Activated CD8-positive, alpha-beta memory T cell treated with anti-CD3 and anti-CD28 coated beads, Interleukin-2, amount 10 ng/mL, durations not matched to agents 7 days and 5 days (primary cell): ENCODE measurements at regions not wholly inside any gene's neighbourhood (a gene's known extent, or its start where the extent isn't known, plus 50 kb on each side); places are given as distances from the start of the nearest gene placed in this dataset.

Source experiments
- ATAC-seq: fragments of 150-1000 bp; cut with Tn5 transposase; one replicate; pipeline ENCODE4 v1.10.0; 2021; ENCODE audit warnings: moderate library complexity
- CTCF ChIA-PET: fragments of 350-600 bp; sonication (Branson Sonifier 250); formaldehyde crosslinking; loops from one replicate; lab custom pipeline; 2021; ENCODE audit warnings: antibody characterized with exemption; lab: Charles Lee
- DNase-seq: peaks from one replicate; pipeline ENCODE4 v3.0.0-alpha.2; 2020
- H3K27ac Mint-ChIP-seq: one replicate; pipeline ENCODE4 v1.8.0; 2021; ENCODE audit warnings: mild to moderate bottlenecking, mixed read lengths
- H3K27me3 Mint-ChIP-seq: one replicate; pipeline ENCODE4 v1.8.0; 2021; ENCODE audit warnings: mixed read lengths
- H3K36me3 Mint-ChIP-seq: one replicate; pipeline ENCODE4 v1.8.0; 2021; ENCODE audit warnings: mild to moderate bottlenecking, mixed read lengths
- H3K4me1 Mint-ChIP-seq: one replicate; pipeline ENCODE4 v1.8.0; 2021; ENCODE audit warnings: mixed read lengths
- H3K4me3 Mint-ChIP-seq: one replicate; pipeline ENCODE4 v1.8.0; 2021; ENCODE audit warnings: mild to moderate bottlenecking, moderate library complexity, mixed read lengths
- H3K9me3 Mint-ChIP-seq: one replicate; pipeline ENCODE4 v1.8.0; 2022; ENCODE audit warnings: low read depth, mixed read lengths

DNA sequence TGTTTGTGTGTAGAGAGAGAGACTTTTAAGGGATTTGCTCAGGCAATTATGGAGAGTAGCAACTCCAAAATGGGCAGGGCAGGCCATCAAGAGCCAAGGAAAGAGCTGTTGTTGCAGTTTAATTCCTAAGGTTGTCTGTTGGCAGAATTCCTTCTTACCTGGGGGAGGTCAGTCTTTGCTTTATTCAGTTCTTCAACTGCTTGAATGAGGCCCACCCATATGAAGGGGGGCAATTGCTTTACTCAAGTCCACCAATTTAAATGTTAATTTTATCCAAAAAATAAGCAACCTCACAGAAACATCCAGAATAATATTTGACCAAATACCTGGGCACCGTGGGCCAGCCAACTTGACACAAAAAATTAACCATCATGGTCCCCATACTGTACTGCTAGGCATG is 137.7 kb upstream of the KLHL25 start:
- CTCF ChIA-PET: interaction anchor here (0.6 kb wide), 1 partner anchor 1052 kb away, joined by 4 read pairs; no protein-coding TSS in a partner anchor
- no peak overlapping the region for H3K4me3 Mint-ChIP-seq

DNA sequence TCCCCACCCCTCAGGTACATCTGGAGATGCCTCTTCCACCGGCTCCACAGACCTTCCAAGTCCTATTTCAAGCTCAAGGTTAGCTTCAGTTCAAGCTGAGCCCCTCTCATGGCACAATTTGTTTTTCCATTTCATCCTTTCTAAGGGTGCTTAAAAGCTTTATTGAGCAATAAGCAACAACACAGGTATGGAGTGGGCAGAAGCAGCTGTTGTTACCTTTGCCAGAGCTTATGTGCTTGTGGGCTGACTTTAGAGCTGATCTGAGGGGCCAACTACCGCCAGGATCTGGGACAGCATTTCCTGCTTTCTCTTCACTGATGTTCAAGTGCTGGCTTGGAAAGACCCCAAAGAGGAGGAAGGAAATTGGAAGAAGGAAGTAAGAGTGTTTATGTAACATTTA is 140.0 kb upstream of the KLHL25 start:
- ATAC-seq: no peak

More for the DNA sequence above, 137.7 kb upstream of the KLHL25 start:
- no peak overlapping the region for H3K27ac Mint-ChIP-seq
- peaks cover 4% of the 10 kb centered on the region for H3K27me3 Mint-ChIP-seq
- no peaks in the 10 kb centered on the region for H3K9me3 Mint-ChIP-seq
- no peak for ATAC-seq
- H3K4me1 Mint-ChIP-seq: peaks cover 1% of the 10 kb centered on the region
- no peak for DNase-seq
- no peaks in the 10 kb centered on the region for H3K36me3 Mint-ChIP-seq

DNA sequence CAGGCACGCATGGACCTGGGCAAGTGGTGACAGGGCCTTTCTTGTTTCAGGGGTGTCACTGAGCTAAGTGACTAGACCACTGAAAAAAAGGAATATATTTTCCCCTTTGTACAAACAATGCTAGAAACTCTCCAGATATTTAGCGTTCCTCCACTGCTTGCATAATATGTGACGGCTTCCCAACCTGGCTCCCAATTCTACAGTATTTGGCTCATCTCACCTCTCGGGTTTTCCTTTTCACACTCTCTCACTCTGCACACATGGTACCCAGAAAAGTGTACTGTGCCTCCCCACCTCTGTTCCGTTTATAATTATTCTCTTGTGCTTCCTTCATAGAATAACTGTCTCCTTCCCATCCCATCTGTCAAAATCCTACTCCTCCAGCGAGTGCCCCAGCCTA is 140.5 kb upstream of the KLHL25 start:
- Mint-ChIP-seq H3K9me3 (no peaks in the 10 kb centered on the region), H3K4me3 (no peak overlapping the region), H3K4me1 (no peaks in the 10 kb centered on the region), H3K27ac (no peak overlapping the region), H3K27me3 (peaks cover 3% of the 10 kb centered on the region), H3K36me3 (no peaks in the 10 kb centered on the region)
- DNase-seq (no peak), ATAC-seq (no peak)
- CTCF ChIA-PET: no interaction called here

More for the DNA sequence above, 140.0 kb upstream of the KLHL25 start:
- Mint-ChIP-seq H3K4me1 (no peaks in the 10 kb centered on the region), H3K36me3 (no peaks in the 10 kb centered on the region), H3K4me3 (no peak overlapping the region), H3K9me3 (no peaks in the 10 kb centered on the region), H3K27ac (no peak overlapping the region), H3K27me3 (peaks cover 3% of the 10 kb centered on the region)
- DNase-seq: no peak
- CTCF ChIA-PET: no interaction called here

DNA sequence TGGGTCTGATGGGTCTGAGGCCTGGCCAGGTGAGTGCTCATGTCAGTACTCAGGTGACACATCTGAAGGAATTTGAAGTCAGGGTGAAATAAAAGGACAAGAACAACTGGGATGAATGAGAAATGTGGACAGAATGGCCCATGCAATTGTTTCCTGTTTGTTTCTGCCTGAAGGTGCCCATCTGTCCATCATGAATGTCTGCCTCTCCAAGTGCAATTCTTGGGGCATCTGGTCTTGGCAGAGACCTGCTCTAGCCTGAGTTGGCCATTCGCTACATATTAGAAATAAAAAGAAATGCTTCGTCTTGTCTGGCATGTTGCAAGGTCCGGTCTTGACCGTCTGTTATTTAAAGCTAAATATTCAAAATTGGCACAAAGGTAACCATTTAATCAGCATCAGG is 142.0 kb upstream of the AGBL1 start:
- CTCF ChIA-PET: no interaction called here
- no peaks in the 10 kb centered on the region for H3K4me1 Mint-ChIP-seq
- DNase-seq (no peak), ATAC-seq (no peak)
- no peaks in the 10 kb centered on the region for H3K36me3 Mint-ChIP-seq
- H3K4me3 Mint-ChIP-seq: no peak overlapping the region
- H3K27me3 Mint-ChIP-seq: peaks cover 3% of the 10 kb centered on the region
- H3K9me3 Mint-ChIP-seq: no peaks in the 10 kb centered on the region
- H3K27ac Mint-ChIP-seq: no peak overlapping the region

DNA sequence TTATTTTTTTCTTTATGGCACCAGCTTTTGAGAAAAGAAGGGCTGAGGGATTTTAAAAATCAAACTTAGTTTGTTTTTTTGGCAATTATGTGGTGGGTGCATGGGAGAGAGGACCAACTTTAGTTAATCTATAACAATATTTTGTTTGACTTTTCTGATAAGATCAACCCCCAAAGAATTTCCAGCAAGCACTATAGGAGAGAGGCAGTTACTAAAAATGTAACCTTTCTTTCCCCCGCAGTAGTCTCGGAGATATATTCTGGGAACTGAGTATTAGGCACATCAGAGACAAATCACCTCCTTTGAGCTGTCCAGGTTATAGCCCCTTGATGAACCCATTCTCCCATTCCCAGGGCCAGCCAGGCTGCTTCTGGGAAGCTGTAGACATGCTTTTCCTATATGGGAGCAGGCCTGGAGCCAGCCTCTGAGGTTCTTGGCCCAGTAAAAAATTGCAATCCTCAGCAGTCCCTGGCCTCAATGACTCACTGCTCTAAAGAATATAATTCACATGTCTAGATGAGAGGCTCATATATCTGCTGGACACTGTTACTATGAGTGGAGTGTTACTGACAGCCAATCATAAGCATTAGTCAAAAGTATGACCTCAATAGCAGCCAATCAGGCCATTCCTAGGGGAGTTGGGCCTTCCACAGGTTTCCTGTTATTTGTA is 138.3 kb upstream of the AGBL1 start:
- H3K9me3 Mint-ChIP-seq: no peaks in the 10 kb centered on the region
- CTCF ChIA-PET: no interaction called here
- DNase-seq (no peak), ATAC-seq (no peak)
- H3K36me3 Mint-ChIP-seq: no peaks in the 10 kb centered on the region
- H3K4me1 Mint-ChIP-seq: no peaks in the 10 kb centered on the region
- peaks cover 5% of the 10 kb centered on the region for H3K27me3 Mint-ChIP-seq
- H3K27ac Mint-ChIP-seq: no peak overlapping the region
- H3K4me3 Mint-ChIP-seq: no peak overlapping the region

DNA sequence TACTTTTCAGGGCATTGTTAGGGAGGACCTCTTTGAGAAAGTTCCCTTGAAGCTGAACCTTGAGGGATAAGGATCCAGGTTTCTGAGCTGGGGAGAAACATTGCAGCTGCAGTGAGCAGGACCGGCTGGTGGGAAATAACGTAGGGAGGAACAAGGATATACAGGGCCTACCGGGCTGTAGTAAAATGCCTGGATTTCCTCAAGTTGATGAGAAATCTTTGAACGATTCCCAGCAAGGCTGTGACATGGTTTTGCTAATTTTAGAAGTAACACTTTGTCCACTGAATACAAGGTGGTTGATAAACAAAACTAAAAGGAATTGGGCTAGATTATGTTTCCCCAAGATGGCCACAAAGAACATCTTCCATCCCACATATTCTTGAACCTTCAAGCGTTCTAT is 137.0 kb upstream of the AGBL1 start:
- DNase-seq: no peak
- no peaks in the 10 kb centered on the region for H3K9me3 Mint-ChIP-seq
- H3K36me3 Mint-ChIP-seq: no peaks in the 10 kb centered on the region
- H3K4me1 Mint-ChIP-seq: no peaks in the 10 kb centered on the region
- no peak overlapping the region for H3K4me3 Mint-ChIP-seq
- H3K27ac Mint-ChIP-seq: no peak overlapping the region
- CTCF ChIA-PET: no interaction called here
- no peak for ATAC-seq
- peaks cover 5% of the 10 kb centered on the region for H3K27me3 Mint-ChIP-seq

DNA sequence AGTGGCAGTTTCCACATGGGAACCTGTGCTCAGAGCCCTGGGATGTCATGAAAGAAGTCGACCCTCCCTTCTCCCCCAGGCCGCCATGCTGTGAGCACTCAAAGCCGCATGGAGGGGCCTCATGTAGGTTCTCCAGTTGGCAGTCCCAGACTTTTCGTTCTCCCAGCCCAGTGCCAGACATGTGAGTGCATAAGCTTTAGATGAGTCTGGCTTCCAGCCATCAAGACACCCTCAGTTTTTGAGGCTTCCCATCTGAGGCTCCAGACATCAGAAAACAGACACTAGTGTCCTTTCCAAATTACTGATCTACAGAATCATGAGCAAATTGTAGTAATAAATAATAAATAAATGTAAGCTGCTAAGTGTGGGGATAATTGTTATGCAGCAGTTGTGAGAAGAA is 136.5 kb upstream of the AGBL1 start:
- CTCF ChIA-PET: no interaction called here

DNA sequence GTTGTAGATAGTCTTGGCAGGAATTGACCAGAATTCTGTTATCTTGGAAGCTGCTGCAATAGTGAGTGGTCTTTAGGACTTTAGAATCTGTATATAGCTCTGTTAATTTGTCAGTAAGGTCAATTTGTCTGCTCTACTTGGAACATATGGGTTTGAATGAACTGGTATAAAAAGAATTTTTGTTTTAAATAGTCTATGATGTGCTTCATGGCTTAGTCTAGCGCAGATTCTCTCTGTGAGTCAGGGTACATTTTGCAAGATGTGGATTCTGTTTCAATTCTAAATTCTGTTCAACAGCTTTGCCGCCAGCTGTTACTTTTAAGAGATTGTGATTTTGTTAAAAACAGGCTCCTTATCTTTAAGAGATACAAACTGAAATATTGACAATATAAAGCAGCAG is 135.9 kb upstream of the AGBL1 start:
- DNase-seq (no peak), ATAC-seq (no peak)
- CTCF ChIA-PET: no interaction called here
- H3K27ac Mint-ChIP-seq: no peak overlapping the region
- H3K4me1 Mint-ChIP-seq: no peaks in the 10 kb centered on the region
- no peaks in the 10 kb centered on the region for H3K36me3 Mint-ChIP-seq
- no peak overlapping the region for H3K4me3 Mint-ChIP-seq
- peaks cover 5% of the 10 kb centered on the region for H3K27me3 Mint-ChIP-seq
- H3K9me3 Mint-ChIP-seq: no peaks in the 10 kb centered on the region

More for the DNA sequence above, 136.5 kb upstream of the AGBL1 start:
- Mint-ChIP-seq H3K27ac (no peak overlapping the region), H3K4me1 (no peaks in the 10 kb centered on the region), H3K9me3 (no peaks in the 10 kb centered on the region), H3K36me3 (no peaks in the 10 kb centered on the region), H3K4me3 (no peak overlapping the region), H3K27me3 (peaks cover 5% of the 10 kb centered on the region)
- DNase-seq: no peak
- ATAC-seq: no peak

DNA sequence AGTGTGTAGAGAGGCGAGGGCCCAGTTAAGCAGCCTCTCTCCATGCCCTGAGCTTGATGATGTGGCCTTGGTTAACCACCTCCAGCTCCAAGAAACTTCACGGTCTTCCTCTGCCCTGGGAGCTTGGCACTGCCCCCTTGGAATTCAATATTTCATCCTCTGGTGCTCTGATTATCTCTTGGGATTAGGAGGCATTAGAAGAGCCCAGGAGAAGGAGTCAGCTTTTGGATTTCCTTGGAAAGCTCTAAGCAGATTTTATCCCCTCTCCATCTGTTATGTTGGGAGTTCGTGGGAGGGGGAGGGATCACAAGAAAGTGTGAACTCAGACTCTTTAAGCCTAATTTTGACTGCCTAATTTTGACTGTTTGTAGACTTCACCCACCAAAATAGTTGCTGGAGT is 132.7 kb upstream of the AGBL1 start:
- Mint-ChIP-seq H3K4me3 (no peak overlapping the region), H3K27ac (no peak overlapping the region), H3K4me1 (no peaks in the 10 kb centered on the region), H3K36me3 (no peaks in the 10 kb centered on the region), H3K9me3 (no peaks in the 10 kb centered on the region), H3K27me3 (peaks cover 3% of the 10 kb centered on the region)
- no peak for ATAC-seq
- CTCF ChIA-PET: no interaction called here
- DNase-seq: no peak

DNA sequence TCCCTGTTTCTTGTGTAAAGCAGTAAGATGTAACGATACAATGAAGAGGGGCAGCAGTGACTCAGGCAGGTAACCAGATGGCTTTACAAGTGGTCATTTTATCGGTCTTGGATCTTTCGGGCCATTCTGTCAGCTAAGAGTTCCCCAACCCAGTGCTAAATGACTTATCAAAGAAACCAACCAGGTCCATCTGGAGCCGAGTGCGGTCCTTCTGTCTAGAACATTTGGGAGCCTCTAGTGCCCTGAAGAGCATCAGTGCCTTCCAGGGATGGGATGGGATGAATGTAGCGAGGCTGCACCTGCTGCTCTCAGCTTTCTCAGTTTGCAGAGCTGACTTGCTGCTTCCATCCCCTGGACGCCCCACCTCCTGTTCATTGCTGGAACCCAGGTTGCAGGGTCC is 131.7 kb upstream of the AGBL1 start:
- CTCF ChIA-PET: no interaction called here
- Mint-ChIP-seq H3K27me3 (peaks cover 5% of the 10 kb centered on the region), H3K4me1 (no peaks in the 10 kb centered on the region), H3K4me3 (no peak overlapping the region), H3K27ac (no peak overlapping the region), H3K9me3 (no peaks in the 10 kb centered on the region), H3K36me3 (no peaks in the 10 kb centered on the region)
- ATAC-seq (no peak), DNase-seq (no peak)

DNA sequence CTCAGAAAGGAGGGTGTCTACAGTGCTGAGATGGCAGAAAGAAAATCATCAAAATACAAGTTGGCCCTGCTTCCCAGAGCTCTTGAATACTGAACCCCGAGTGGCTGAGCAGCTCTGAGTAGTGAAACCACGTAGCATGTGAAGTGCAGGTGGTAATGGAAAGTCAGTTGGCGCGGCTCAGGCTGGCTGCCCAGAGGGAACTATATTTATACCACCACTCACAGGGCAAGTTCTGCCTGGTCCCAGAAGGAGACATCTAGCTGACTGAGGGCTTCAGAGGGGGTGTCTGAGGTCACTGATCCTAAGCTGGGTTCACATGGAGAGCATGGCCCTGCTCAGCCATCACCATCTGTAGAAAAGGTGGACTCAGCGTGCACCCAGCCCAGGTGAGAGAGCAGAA is 129.6 kb upstream of the AGBL1 start:
- H3K27me3 Mint-ChIP-seq: peaks cover 10% of the 10 kb centered on the region
- H3K27ac Mint-ChIP-seq: no peak overlapping the region
- H3K36me3 Mint-ChIP-seq: no peaks in the 10 kb centered on the region
- CTCF ChIA-PET: no interaction called here
- H3K9me3 Mint-ChIP-seq: no peaks in the 10 kb centered on the region
- no peak overlapping the region for H3K4me3 Mint-ChIP-seq
- H3K4me1 Mint-ChIP-seq: peaks cover under 1% of the 10 kb centered on the region
- ATAC-seq: no peak
- no peak for DNase-seq

DNA sequence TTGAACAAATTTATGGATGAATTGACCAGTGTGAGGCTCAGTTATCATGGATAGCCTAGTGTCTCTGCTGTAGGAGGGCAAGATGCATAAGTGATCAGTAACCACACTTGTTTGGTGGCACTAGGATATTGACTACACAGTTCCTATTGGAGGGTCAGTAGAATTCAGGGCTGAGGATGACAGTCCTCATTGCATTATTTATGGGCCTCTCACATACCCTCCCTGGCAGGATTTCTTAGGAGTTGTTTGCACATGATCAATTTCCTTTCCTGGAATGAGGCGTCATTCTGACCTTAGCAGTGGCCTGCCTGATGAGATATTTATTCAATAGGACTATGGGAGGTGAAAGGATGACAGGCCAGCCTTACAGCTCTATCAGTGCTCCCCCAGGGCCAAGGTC is 125.1 kb upstream of the AGBL1 start:
- CTCF ChIA-PET: no interaction called here
- H3K4me1 Mint-ChIP-seq: peaks cover 6% of the 10 kb centered on the region
- no peak overlapping the region for H3K4me3 Mint-ChIP-seq
- no peak overlapping the region for H3K27ac Mint-ChIP-seq
- H3K9me3 Mint-ChIP-seq: no peaks in the 10 kb centered on the region
- ATAC-seq (no peak), DNase-seq (no peak)
- H3K27me3 Mint-ChIP-seq: peaks cover 13% of the 10 kb centered on the region
- no peaks in the 10 kb centered on the region for H3K36me3 Mint-ChIP-seq

DNA sequence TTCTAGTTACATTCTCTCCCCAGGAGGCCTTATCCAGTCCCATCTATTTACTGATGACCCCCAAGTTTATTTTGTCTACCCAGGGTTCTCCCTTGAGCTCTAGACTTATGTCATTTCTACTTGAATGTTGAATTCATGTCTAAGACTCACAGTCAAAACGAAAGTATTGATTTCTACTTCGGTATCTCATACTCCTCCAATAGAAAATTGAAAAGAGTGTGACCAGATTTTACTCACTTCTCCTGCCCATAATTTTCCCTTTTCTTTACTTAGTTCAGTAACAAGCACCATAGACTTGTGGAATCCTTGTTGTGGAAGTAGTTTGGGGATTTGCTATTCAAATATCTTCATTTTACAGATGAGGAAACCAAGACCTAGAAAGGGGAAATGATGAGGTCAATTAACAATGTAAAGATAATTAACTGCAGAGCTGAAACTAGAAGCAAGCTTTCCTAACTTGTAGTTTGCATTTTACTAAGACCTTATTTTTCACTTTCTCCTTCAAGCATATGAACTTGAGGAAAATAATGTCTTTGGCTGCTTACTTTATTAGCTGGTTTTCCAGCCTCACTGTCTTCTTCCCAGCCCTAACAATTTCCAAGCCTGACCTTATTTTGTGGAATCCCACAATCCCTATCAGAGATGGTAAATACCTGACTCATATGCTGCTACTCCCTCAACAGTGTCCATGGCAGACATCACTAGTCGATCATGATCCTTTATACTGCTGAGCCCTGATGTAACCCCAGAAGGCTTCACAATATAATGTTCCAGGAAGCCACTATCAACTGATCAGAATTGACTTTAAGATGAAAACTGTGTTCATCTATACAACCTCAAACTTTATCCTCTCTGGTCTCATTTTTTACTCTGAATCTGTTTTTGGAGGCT is 123.9 kb upstream of the AGBL1 start:
- no peak overlapping the region for H3K4me3 Mint-ChIP-seq
- no peak for DNase-seq
- H3K9me3 Mint-ChIP-seq: no peaks in the 10 kb centered on the region
- CTCF ChIA-PET: no interaction called here
- H3K27me3 Mint-ChIP-seq: peaks cover 13% of the 10 kb centered on the region
- ATAC-seq: no peak
- no peak overlapping the region for H3K27ac Mint-ChIP-seq
- H3K36me3 Mint-ChIP-seq: no peaks in the 10 kb centered on the region
- H3K4me1 Mint-ChIP-seq: peaks cover 6% of the 10 kb centered on the region
